ENCODE measurements at regions not wholly inside any gene's neighbourhood (a gene's known extent, or its start where the extent isn't known, plus 50 kb on each side); places are given as distances from the start of the nearest gene placed in this dataset.

- Histone ChIP-seq H3K36me3 (no peaks in the 10 kb centered on the region), H3K27me3 (no peaks in the 10 kb centered on the region), H3K27ac (no peak overlapping the region), H3K4me3 (no peak overlapping the region), H3K4me1 (ENCODE audit: insufficient read depth) (no peaks in the 10 kb centered on the region), H3K9me3 (no peaks in the 10 kb centered on the region)
- WGBS, 3 donors = 96% methylated on average over 4 of the region's 4 CpGs
- no peak for DNase-seq
- TF ChIP-seq CTCF (IDR thresholded peaks at IDR 0.05) (no peak), EP300 (IDR thresholded peaks at IDR 0.05) (no peak), POLR2A (IDR thresholded peaks at IDR 0.05) (no peak)
- intact Hi-C loops (cut with DNase I) = no loop called here
These were observed 1334.3 kb upstream of the ZEB2 start for GRCh38 chr2:145854039-145854755.

- no peaks in the 10 kb centered on the region for H3K4me1 ChIP-seq (ENCODE audit: insufficient read depth)
- intact Hi-C loops (cut with DNase I) = no loop called here
- TF ChIP-seq POLR2A (IDR thresholded peaks at IDR 0.05) (no peak), CTCF (IDR thresholded peaks at IDR 0.05) (no peak)
- no peaks in the 10 kb centered on the region for H3K36me3 ChIP-seq
- H3K9me3 ChIP-seq = no peaks in the 10 kb centered on the region
- H3K27me3 ChIP-seq = no peaks in the 10 kb centered on the region
- H3K27ac ChIP-seq = no peak overlapping the region
- H3K4me3 ChIP-seq = no peak overlapping the region
- 59 to 73% (median 66%) methylated on average over 2 of the region's 2 CpGs for WGBS, 3 donors
- no peak for DNase-seq
These were observed 1331.8 kb upstream of the ZEB2 start for GRCh38 chr2:145851730-145852129.

GRCh38 chr2:145849466-145849865, 1329.5 kb upstream of the ZEB2 start:
- Histone ChIP-seq H3K4me3 (no peak overlapping the region), H3K27me3 (no peaks in the 10 kb centered on the region), H3K27ac (no peak overlapping the region), H3K36me3 (no peaks in the 10 kb centered on the region), H3K9me3 (no peaks in the 10 kb centered on the region), H3K4me1 (ENCODE audit: insufficient read depth) (no peaks in the 10 kb centered on the region)
- WGBS, 3 donors = 93 to 97% (median 96%) methylated on average over 4 of the region's 4 CpGs
- TF ChIP-seq CTCF (IDR thresholded peaks at IDR 0.05) (no peak), EP300 (IDR thresholded peaks at IDR 0.05) (no peak), POLR2A (IDR thresholded peaks at IDR 0.05) (no peak)
- intact Hi-C loops (cut with DNase I) = no loop called here
- DNase-seq = no peak

GRCh38 chr2:145846982-145847381, 1327.1 kb upstream of the ZEB2 start:
- Histone ChIP-seq H3K27ac (no peak overlapping the region), H3K36me3 (no peaks in the 10 kb centered on the region), H3K4me3 (no peak overlapping the region), H3K4me1 (ENCODE audit: insufficient read depth) (no peaks in the 10 kb centered on the region), H3K9me3 (no peaks in the 10 kb centered on the region), H3K27me3 (no peaks in the 10 kb centered on the region)
- no peak for DNase-seq
- TF ChIP-seq POLR2A (IDR thresholded peaks at IDR 0.05) = no peak
- TF ChIP-seq CTCF (IDR thresholded peaks at IDR 0.05) = no peak
- TF ChIP-seq EP300 (IDR thresholded peaks at IDR 0.05) = no peak
- intact Hi-C loops (cut with DNase I) = no loop called here
- WGBS, 3 donors = 5 to 15% (median 9%) methylated on average over 4 of the region's 4 CpGs
